ENCODE measurements at regions not wholly inside any gene's neighbourhood (a gene's known extent, or its start where the extent isn't known, plus 50 kb on each side); places are given as distances from the start of the nearest gene placed in this dataset.
"Not testable (repeated sequence)": the region's sequence is repeated elsewhere in the genome, so short reads cannot be mapped to it uniquely, and the experiment has no call there.

GRCh38 chr2:153635494-153635893 lies 156.9 kb upstream of the RPRM start:
- FAIRE-seq: no peak

- no peak for FAIRE-seq
Observed at GRCh38 chr2:153641046-153641445, 162.5 kb upstream of the RPRM start.

GRCh38 chr2:153644955-153645354 lies 166.4 kb upstream of the RPRM start:
- FAIRE-seq: no peak

GRCh38 chr2:153645599-153645998 lies 167.0 kb upstream of the RPRM start:
- no peak for FAIRE-seq

- FAIRE-seq: no peak
Observed at GRCh38 chr2:153657651-153658050, 179.1 kb upstream of the RPRM start.

GRCh38 chr2:153661801-153662200 lies 183.2 kb upstream of the RPRM start:
- no peak for FAIRE-seq

- no peak for FAIRE-seq
Observed at GRCh38 chr2:153663371-153663770, 184.8 kb upstream of the RPRM start.

GRCh38 chr2:153664009-153664408 lies 185.4 kb upstream of the RPRM start:
- not testable (repeated sequence) for FAIRE-seq

GRCh38 chr2:153667475-153667874 lies 188.9 kb upstream of the RPRM start:
- FAIRE-seq: no peak

- no peak for FAIRE-seq
Observed at GRCh38 chr2:153668923-153669322, 190.4 kb upstream of the RPRM start.

GRCh38 chr2:153710128-153710527 lies 161.6 kb upstream of the GALNT13 start:
- no peak for FAIRE-seq

GRCh38 chr2:153715218-153715850 lies 156.4 kb upstream of the GALNT13 start:
- no peak for FAIRE-seq

GRCh38 chr2:153717060-153717459 lies 154.7 kb upstream of the GALNT13 start:
- no peak for FAIRE-seq

- FAIRE-seq: peak; percentile 99
Observed at GRCh38 chr2:153739394-153739793, 132.3 kb upstream of the GALNT13 start.

GRCh38 chr2:153761936-153762335 lies 109.8 kb upstream of the GALNT13 start:
- no peak for FAIRE-seq

GRCh38 chr2:153766415-153766814 lies 105.3 kb upstream of the GALNT13 start:
- peak; percentile 77 for FAIRE-seq

GRCh38 chr2:153770359-153770991 lies 101.2 kb upstream of the GALNT13 start:
- FAIRE-seq: no peak

GRCh38 chr2:153780241-153780640 lies 91.5 kb upstream of the GALNT13 start:
- FAIRE-seq: no peak

- FAIRE-seq: no peak
Observed at GRCh38 chr2:153786016-153786415, 85.7 kb upstream of the GALNT13 start.

GRCh38 chr2:153787612-153788011 lies 84.1 kb upstream of the GALNT13 start:
- peak; percentile 15 for FAIRE-seq

- FAIRE-seq: no peak
Observed at GRCh38 chr2:153802671-153803070, 69.1 kb upstream of the GALNT13 start.

GRCh38 chr2:153808679-153809078 lies 63.0 kb upstream of the GALNT13 start:
- FAIRE-seq: no peak

- no peak for FAIRE-seq
Observed at GRCh38 chr2:153811516-153811915, 60.2 kb upstream of the GALNT13 start.

- FAIRE-seq: no peak
Observed at GRCh38 chr2:153812632-153813031, 59.1 kb upstream of the GALNT13 start.

GRCh38 chr2:153818242-153818641 lies 53.5 kb upstream of the GALNT13 start:
- FAIRE-seq: no peak

All from G401.6 (cell line).